Vagina (tissue), 2 donors: ENCODE measurements at regions not wholly inside any gene's neighbourhood (a gene's known extent, or its start where the extent isn't known, plus 50 kb on each side); places are given as distances from the start of the nearest gene placed in this dataset.

Source experiments
- DNase-seq, 2 donors: peaks; one replicate each; pipeline ENCODE4 v3.0.0-alpha.2; 2017; ENCODE audit errors: extremely low spot score in 2 of 2
- H3K27ac ChIP-seq: fragments of 200-600 bp; sonication (generic); one replicate; pipeline ENCODE4 v1.5.1; 2019
- H3K27me3 ChIP-seq: fragments of 200-600 bp; sonication (generic); one replicate; pipeline ENCODE4 v1.5.1; 2019
- H3K36me3 ChIP-seq, 2 donors: fragments of 200-600 bp; sonication (generic); one replicate each; pipeline ENCODE4 v1.5.1; 2017 to 2019
- H3K4me1 ChIP-seq: fragments of 200-600 bp; sonication (generic); one replicate; pipeline ENCODE4 v1.5.1; 2019
- H3K4me3 ChIP-seq, 2 donors: fragments of 200-600 bp; sonication (generic); 1 replicate in 1 of 2; 2 replicates in 1 of 2; pipeline ENCODE4 v1.5.1; 2016 to 2019
- H3K9me3 ChIP-seq: fragments of 200-600 bp; sonication (generic); one replicate; pipeline ENCODE4 v1.5.1; 2019
- CTCF ChIP-seq, 3 experiments: fragments of 450-650 bp in 2 of 3; fragments of 200-600 bp in 1 of 3; sonication (generic) in 1 of 3; IDR thresholded peaks; one replicate each; pipeline ENCODE4 v1.5.1; 2017 to 2019; ENCODE audit warnings: antibody characterized with exemption in 3 of 3, mild to moderate bottlenecking in 2 of 3, moderate library complexity in 2 of 3
- POLR2A ChIP-seq, 2 donors: fragments of 450-650 bp; IDR thresholded peaks; one replicate each; pipeline ENCODE4 v1.6.1; 2017; ENCODE audit warnings: antibody characterized with exemption in 2 of 2, mild to moderate bottlenecking in 2 of 2, moderate library complexity in 2 of 2
- POLR2AphosphoS5 ChIP-seq, 2 donors: sonication (generic); formaldehyde crosslinking; IDR thresholded peaks; one replicate each; pipeline ENCODE4 v1.9.0; 2017; ENCODE audit warnings: antibody characterized with exemption in 2 of 2, mild to moderate bottlenecking in 2 of 2, low read depth in 1 of 2; ENCODE audit not compliant: insufficient read depth in 1 of 2
- intact Hi-C: fragments of 100-400 bp; cut with DNase I; formaldehyde crosslinking; loops from one replicate; pipeline ENCODE4 v1.15.1; 2023

- Histone ChIP-seq H3K36me3 (no peaks in the 10 kb centered on the region), H3K27ac (no peak overlapping the region), H3K9me3 (no peaks in the 10 kb centered on the region), H3K4me3 (no peak overlapping the region), H3K4me1 (no peaks in the 10 kb centered on the region), H3K27me3 (no peaks in the 10 kb centered on the region)
- no peak for DNase-seq
- TF ChIP-seq POLR2A (IDR thresholded peaks at IDR 0.05) (no peak), CTCF (IDR thresholded peaks at IDR 0.05) (no peak), POLR2AphosphoS5 (IDR thresholded peaks at IDR 0.05; ENCODE audit: insufficient read depth in 1 of 2, low read depth in 1 of 2) (no peak)
- intact Hi-C loops, result no loop called here
Observed at GRCh38 chr9:118276784-118277183, 572.6 kb downstream of the TLR4 start.

- no peaks in the 10 kb centered on the region for H3K4me1 ChIP-seq
- H3K27me3 ChIP-seq, result no peaks in the 10 kb centered on the region
- H3K36me3 ChIP-seq, result no peaks in the 10 kb centered on the region
- intact Hi-C loops, result no loop called here
- H3K4me3 ChIP-seq, result no peak overlapping the region
- no peaks in the 10 kb centered on the region for H3K9me3 ChIP-seq
- no peak for DNase-seq
- no peak for TF ChIP-seq POLR2A (IDR thresholded peaks at IDR 0.05)
- TF ChIP-seq CTCF (IDR thresholded peaks at IDR 0.05), result no peak
- no peak for TF ChIP-seq POLR2AphosphoS5 (IDR thresholded peaks at IDR 0.05; ENCODE audit: insufficient read depth in 1 of 2, low read depth in 1 of 2)
- no peak overlapping the region for H3K27ac ChIP-seq
Observed at GRCh38 chr9:118281772-118282171, 577.6 kb downstream of the TLR4 start.

- Histone ChIP-seq H3K36me3 (no peaks in the 10 kb centered on the region), H3K4me3 (no peak overlapping the region), H3K4me1 (no peaks in the 10 kb centered on the region), H3K9me3 (no peaks in the 10 kb centered on the region), H3K27me3 (no peaks in the 10 kb centered on the region), H3K27ac (no peak overlapping the region)
- TF ChIP-seq POLR2A (IDR thresholded peaks at IDR 0.05), result no peak
- no peak for TF ChIP-seq POLR2AphosphoS5 (IDR thresholded peaks at IDR 0.05; ENCODE audit: insufficient read depth in 1 of 2, low read depth in 1 of 2)
- no peak for TF ChIP-seq CTCF (IDR thresholded peaks at IDR 0.05)
- DNase-seq, result no peak
- intact Hi-C loops, result no loop called here
Observed at GRCh38 chr9:118283488-118283887, 579.3 kb downstream of the TLR4 start.

GRCh38 chr9:118290116-118290515, 585.9 kb downstream of the TLR4 start:
- no peak for DNase-seq
- intact Hi-C loops, result no loop called here
- H3K27me3 ChIP-seq, result no peaks in the 10 kb centered on the region
- no peak overlapping the region for H3K27ac ChIP-seq
- H3K9me3 ChIP-seq, result no peaks in the 10 kb centered on the region
- TF ChIP-seq POLR2AphosphoS5 (IDR thresholded peaks at IDR 0.05; ENCODE audit: insufficient read depth in 1 of 2, low read depth in 1 of 2) (no peak), POLR2A (IDR thresholded peaks at IDR 0.05) (no peak), CTCF (IDR thresholded peaks at IDR 0.05) (no peak)
- no peaks in the 10 kb centered on the region for H3K4me1 ChIP-seq
- H3K36me3 ChIP-seq, result no peaks in the 10 kb centered on the region
- no peak overlapping the region for H3K4me3 ChIP-seq

GRCh38 chr9:118295413-118295812, 591.2 kb downstream of the TLR4 start:
- no peak for TF ChIP-seq POLR2A (IDR thresholded peaks at IDR 0.05)
- TF ChIP-seq CTCF (IDR thresholded peaks at IDR 0.05), result no peak
- TF ChIP-seq POLR2AphosphoS5 (IDR thresholded peaks at IDR 0.05; ENCODE audit: insufficient read depth in 1 of 2, low read depth in 1 of 2), result no peak
- Histone ChIP-seq H3K27me3 (no peaks in the 10 kb centered on the region), H3K4me3 (no peak overlapping the region), H3K4me1 (no peaks in the 10 kb centered on the region), H3K9me3 (no peaks in the 10 kb centered on the region), H3K27ac (no peak overlapping the region), H3K36me3 (no peaks in the 10 kb centered on the region)
- intact Hi-C loops, result no loop called here
- DNase-seq, result no peak
